ENCODE measurements at regions not wholly inside any gene's neighbourhood (a gene's known extent, or its start where the extent isn't known, plus 50 kb on each side); places are given as distances from the start of the nearest gene placed in this dataset.

DNA sequence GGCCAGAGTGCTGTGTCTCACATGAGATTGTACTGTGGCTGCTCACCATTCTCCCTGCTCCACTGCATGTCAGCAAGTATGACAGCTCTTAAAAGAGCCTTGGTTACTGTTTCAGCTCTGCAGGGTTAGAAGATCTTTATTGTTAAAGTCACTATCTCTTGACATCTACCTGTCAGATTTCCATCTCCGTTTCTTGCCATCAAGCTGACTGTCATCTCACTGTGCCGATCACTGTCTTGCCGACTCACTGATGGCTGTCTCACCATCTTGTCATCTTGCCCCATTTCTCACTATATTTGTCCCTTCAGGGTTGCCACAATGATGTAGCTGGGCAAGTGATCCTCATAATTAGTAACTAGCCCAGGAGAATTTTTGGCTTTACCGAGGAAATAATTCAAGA, 800.9 kb upstream of the CDH7 start:
- Histone ChIP-seq H4K20me1 (ENCODE audit: control insufficient read depth, extremely low read depth, insufficient read depth, low read length) (no peaks in the 10 kb centered on the region), H3K79me2 (ENCODE audit: control insufficient read depth, insufficient read depth, low read length) (no peaks in the 10 kb centered on the region), H3K4me1 (ENCODE audit: control insufficient read depth, extremely low read depth, insufficient read depth, low read length) (no peaks in the 10 kb centered on the region), H3K9me1 (ENCODE audit: control insufficient read depth, extremely low read depth, insufficient read depth, low read length) (no peaks in the 10 kb centered on the region), H3K9me3 (ENCODE audit: control insufficient read depth, low read depth, low read length) (no peaks in the 10 kb centered on the region), H3K27me3 (ENCODE audit: control insufficient read depth, extremely low read depth, insufficient read depth, low read length) (no peaks in the 10 kb centered on the region), H3K9ac (ENCODE audit: control insufficient read depth, extremely low read depth, insufficient read depth, low read length) (no peak overlapping the region), H3K4me3 (ENCODE audit: control insufficient read depth in 2 of 3, extremely low read depth in 1 of 3, insufficient read depth in 2 of 3, low read depth in 1 of 3, low read length in 3 of 3) (no peak overlapping the region), H2AFZ (ENCODE audit: control insufficient read depth, low read length) (no peak overlapping the region), H3K4me2 (ENCODE audit: control insufficient read depth, extremely low read depth, insufficient read depth, low read depth, low read length) (no peak overlapping the region), H3K36me3 (ENCODE audit: control insufficient read depth in 2 of 2, extremely low read depth in 1 of 2, insufficient read depth in 2 of 2, low read length in 2 of 2) (no peaks in the 10 kb centered on the region), H3K27ac (ENCODE audit: control insufficient read depth, insufficient read depth, low read length) (no peak overlapping the region)
- DNase-seq (ENCODE audit: low read depth, low spot score) (no peak), FAIRE-seq (no peak)
- dilution Hi-C loops (cut with MboI; ENCODE audit: extremely low pct_ligation_motif_present, low sequenced_read_pairs) = no loop called here
- TF ChIP-seq, protein P1, sequence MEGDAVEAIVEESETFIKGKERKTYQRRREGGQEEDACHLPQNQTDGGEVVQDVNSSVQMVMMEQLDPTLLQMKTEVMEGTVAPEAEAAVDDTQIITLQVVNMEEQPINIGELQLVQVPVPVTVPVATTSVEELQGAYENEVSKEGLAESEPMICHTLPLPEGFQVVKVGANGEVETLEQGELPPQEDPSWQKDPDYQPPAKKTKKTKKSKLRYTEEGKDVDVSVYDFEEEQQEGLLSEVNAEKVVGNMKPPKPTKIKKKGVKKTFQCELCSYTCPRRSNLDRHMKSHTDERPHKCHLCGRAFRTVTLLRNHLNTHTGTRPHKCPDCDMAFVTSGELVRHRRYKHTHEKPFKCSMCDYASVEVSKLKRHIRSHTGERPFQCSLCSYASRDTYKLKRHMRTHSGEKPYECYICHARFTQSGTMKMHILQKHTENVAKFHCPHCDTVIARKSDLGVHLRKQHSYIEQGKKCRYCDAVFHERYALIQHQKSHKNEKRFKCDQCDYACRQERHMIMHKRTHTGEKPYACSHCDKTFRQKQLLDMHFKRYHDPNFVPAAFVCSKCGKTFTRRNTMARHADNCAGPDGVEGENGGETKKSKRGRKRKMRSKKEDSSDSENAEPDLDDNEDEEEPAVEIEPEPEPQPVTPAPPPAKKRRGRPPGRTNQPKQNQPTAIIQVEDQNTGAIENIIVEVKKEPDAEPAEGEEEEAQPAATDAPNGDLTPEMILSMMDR (optimal IDR thresholded peaks at IDR 0.05 in 1 of 3, IDR thresholded peaks at IDR 0.05 in 1 of 3, conservative IDR thresholded peaks at IDR 0.05 in 1 of 3; ENCODE audit: extremely low read depth in 1 of 3, insufficient read depth in 2 of 3, low read length in 3 of 3) = no peak
- no peak for TF ChIP-seq EZH2 (IDR thresholded peaks at IDR 0.05; ENCODE audit: low read length)

- Histone ChIP-seq H3K4me1 (ENCODE audit: control insufficient read depth, extremely low read depth, insufficient read depth, low read length) (no peaks in the 10 kb centered on the region), H3K4me3 (ENCODE audit: control insufficient read depth in 2 of 3, extremely low read depth in 1 of 3, insufficient read depth in 2 of 3, low read depth in 1 of 3, low read length in 3 of 3) (no peak overlapping the region), H3K9me1 (ENCODE audit: control insufficient read depth, extremely low read depth, insufficient read depth, low read length) (no peaks in the 10 kb centered on the region), H3K36me3 (ENCODE audit: control insufficient read depth in 2 of 2, extremely low read depth in 1 of 2, insufficient read depth in 2 of 2, low read length in 2 of 2) (no peaks in the 10 kb centered on the region), H4K20me1 (ENCODE audit: control insufficient read depth, extremely low read depth, insufficient read depth, low read length) (no peaks in the 10 kb centered on the region), H3K27ac (ENCODE audit: control insufficient read depth, insufficient read depth, low read length) (no peak overlapping the region), H3K27me3 (ENCODE audit: control insufficient read depth, extremely low read depth, insufficient read depth, low read length) (no peaks in the 10 kb centered on the region), H2AFZ (ENCODE audit: control insufficient read depth, low read length) (no peak overlapping the region), H3K9me3 (ENCODE audit: control insufficient read depth, low read depth, low read length) (no peaks in the 10 kb centered on the region), H3K4me2 (ENCODE audit: control insufficient read depth, extremely low read depth, insufficient read depth, low read depth, low read length) (no peak overlapping the region), H3K9ac (ENCODE audit: control insufficient read depth, extremely low read depth, insufficient read depth, low read length) (no peak overlapping the region), H3K79me2 (ENCODE audit: control insufficient read depth, insufficient read depth, low read length) (no peaks in the 10 kb centered on the region)
- DNase-seq (ENCODE audit: low read depth, low spot score) = no peak
- TF ChIP-seq, protein P1 (optimal IDR thresholded peaks at IDR 0.05 in 1 of 3, IDR thresholded peaks at IDR 0.05 in 1 of 3, conservative IDR thresholded peaks at IDR 0.05 in 1 of 3; ENCODE audit: extremely low read depth in 1 of 3, insufficient read depth in 2 of 3, low read length in 3 of 3) = no peak
- TF ChIP-seq EZH2 (IDR thresholded peaks at IDR 0.05; ENCODE audit: low read length) = no peak
- dilution Hi-C loops (cut with MboI; ENCODE audit: extremely low pct_ligation_motif_present, low sequenced_read_pairs) = no loop called here
- no peak for FAIRE-seq
These were observed 787.8 kb upstream of the LINC00305 start for GRCh38 chr18:64936671-64937070.

All from keratinocyte (primary cell).